SK-N-SH (cell line): ENCODE measurements at regions not wholly inside any gene's neighbourhood (a gene's known extent, or its start where the extent isn't known, plus 50 kb on each side); places are given as distances from the start of the nearest gene placed in this dataset.

Source experiments
- CTCF ChIP-seq: fragments of 200-600 bp; sonication (generic); IDR thresholded peaks from 2 replicates; pipeline ENCODE4 v1.6.1; 2017; ENCODE audit warnings: antibody characterized with exemption, mild to moderate bottlenecking, moderate library complexity
- ELF1 ChIP-seq: IDR thresholded peaks from 2 replicates; pipeline ENCODE4 v1.4.0; 2012
- FOXM1 ChIP-seq: IDR thresholded peaks from 2 replicates; pipeline ENCODE4 v1.4.0; 2012; ENCODE audit warnings: low read depth, mild to moderate bottlenecking
- JUND ChIP-seq: IDR thresholded peaks from 2 replicates; pipeline ENCODE4 v1.4.0; 2012
- POLR2AphosphoS5 ChIP-seq: IDR thresholded peaks from 2 replicates; pipeline ENCODE4 v1.6.1; 2012; ENCODE audit warnings: low read depth, low read length
- RCOR1 ChIP-seq: fragments of 150-350 bp; IDR thresholded peaks from 2 replicates; pipeline ENCODE4 v1.6.1; 2017; ENCODE audit warnings: antibody characterized with exemption, low read length

GRCh38 chr4:138772366-138772765, 243.2 kb upstream of the NOCT start:
- TF ChIP-seq RCOR1 (no peak), ELF1 (no peak), CTCF (no peak), FOXM1 (no peak), POLR2AphosphoS5 (no peak), JUND (no peak)
